HFF-Myc (cell line): ENCODE measurements at regions not wholly inside any gene's neighbourhood (a gene's known extent, or its start where the extent isn't known, plus 50 kb on each side); places are given as distances from the start of the nearest gene placed in this dataset.

ENCODE experiments used
- DNase-seq: peaks from one replicate; pipeline ENCODE4 v3.0.0-alpha.2; 2011; ENCODE audit warnings: low read depth; ENCODE audit errors: extremely low read depth
- H3K4me3 ChIP-seq: replicated peaks from 2 replicates; pipeline ENCODE4 v1.5.1; 2011; ENCODE audit warnings: low read depth, mild to moderate bottlenecking, control low read depth, low read length
- CTCF ChIP-seq: IDR thresholded peaks from 2 replicates; pipeline ENCODE4 v1.5.1; 2012; ENCODE audit warnings: mild to moderate bottlenecking, low read depth, low read length, control low read depth; ENCODE audit errors: missing control alignments

- no peak for TF ChIP-seq CTCF
- no peak for DNase-seq
Measured at GRCh38 chr2:236317938-236318396, 53.8 kb upstream of the ASB18 start.

GRCh38 chr2:236318401-236318800 is 54.2 kb upstream of the ASB18 start:
- no peak for TF ChIP-seq CTCF
- no peak for DNase-seq
- no peak overlapping the region for H3K4me3 ChIP-seq

More at GRCh38 chr2:236317938-236318396, 53.8 kb upstream of the ASB18 start:
- no peak overlapping the region for H3K4me3 ChIP-seq

GRCh38 chr2:236319036-236319435 is 54.8 kb upstream of the ASB18 start:
- DNase-seq, result no peak
- no peak overlapping the region for H3K4me3 ChIP-seq
- TF ChIP-seq CTCF, result no peak

- DNase-seq, result no peak
- H3K4me3 ChIP-seq, result no peak overlapping the region
- TF ChIP-seq CTCF, result no peak
Measured at GRCh38 chr2:236321415-236321814, 57.2 kb upstream of the ASB18 start.

- no peak for DNase-seq
- TF ChIP-seq CTCF, result no peak
- H3K4me3 ChIP-seq, result no peak overlapping the region
Measured at GRCh38 chr2:236333417-236334121, 69.4 kb upstream of the ASB18 start.

- TF ChIP-seq CTCF, result no peak
- H3K4me3 ChIP-seq, result no peak overlapping the region
- no peak for DNase-seq
Measured at GRCh38 chr2:236334122-236334876, 70.1 kb upstream of the ASB18 start.
